ENCODE measurements at regions not wholly inside any gene's neighbourhood (a gene's known extent, or its start where the extent isn't known, plus 50 kb on each side); places are given as distances from the start of the nearest gene placed in this dataset.
"Not testable (repeated sequence)": the region's sequence is repeated elsewhere in the genome, so short reads cannot be mapped to it uniquely, and the experiment has no call there.

- DNase-seq, result no peak
These were observed 57.5 kb upstream of the GC start for GRCh38 chr4:71841336-71841735.

- DNase-seq, result no peak
These were observed 63.4 kb upstream of the GC start for GRCh38 chr4:71847300-71847699.

GRCh38 chr4:71855944-71856343, 72.1 kb upstream of the GC start:
- no peak for DNase-seq

- DNase-seq, result no peak
These were observed 74.0 kb upstream of the GC start for GRCh38 chr4:71857713-71858451.

- no peak for DNase-seq
These were observed 76.8 kb upstream of the GC start for GRCh38 chr4:71860643-71861042.

- no peak for DNase-seq
These were observed 78.4 kb upstream of the GC start for GRCh38 chr4:71862315-71862714.

GRCh38 chr4:71863457-71863856, 79.6 kb upstream of the GC start:
- DNase-seq, result no peak

GRCh38 chr4:71864380-71864779, 80.5 kb upstream of the GC start:
- DNase-seq, result no peak

- DNase-seq, result no peak
These were observed 82.5 kb upstream of the GC start for GRCh38 chr4:71866212-71866885.

GRCh38 chr4:71867598-71867997, 83.7 kb upstream of the GC start:
- DNase-seq, result no peak

GRCh38 chr4:71870456-71870855, 86.6 kb upstream of the GC start:
- DNase-seq, result no peak

GRCh38 chr4:71872221-71872620, 88.3 kb upstream of the GC start:
- no peak for DNase-seq

- no peak for DNase-seq
These were observed 89.0 kb upstream of the GC start for GRCh38 chr4:71872767-71873415.

- DNase-seq, result peak; percentile 52
These were observed 94.5 kb upstream of the GC start for GRCh38 chr4:71878376-71878775.

GRCh38 chr4:71882113-71882841, 98.4 kb upstream of the GC start:
- peak; percentile 32 for DNase-seq

- DNase-seq, result not testable (repeated sequence)
These were observed 116.5 kb upstream of the GC start for GRCh38 chr4:71900366-71900765.

GRCh38 chr4:71905594-71905993, 121.7 kb upstream of the GC start:
- not testable (repeated sequence) for DNase-seq

- DNase-seq, result no peak
These were observed 122.2 kb upstream of the GC start for GRCh38 chr4:71906096-71906495.

GRCh38 chr4:71907071-71907470, 123.2 kb upstream of the GC start:
- peak; percentile 21 for DNase-seq

- no peak for DNase-seq
These were observed 123.9 kb upstream of the GC start for GRCh38 chr4:71907782-71908181.

GRCh38 chr4:71913275-71913674, 118.5 kb upstream of the NPFFR2 start:
- no peak for DNase-seq

GRCh38 chr4:71923070-71923469, 108.7 kb upstream of the NPFFR2 start:
- no peak for DNase-seq

- DNase-seq, result no peak
These were observed 101.3 kb upstream of the NPFFR2 start for GRCh38 chr4:71930459-71930858.
